T-cell (primary cell): ENCODE measurements at regions not wholly inside any gene's neighbourhood (a gene's known extent, or its start where the extent isn't known, plus 50 kb on each side); places are given as distances from the start of the nearest gene placed in this dataset.

Source experiments
- ATAC-seq, 4 experiments: fragments of 200-7000 bp in 3 of 4; fragments of 150-1000 bp in 1 of 4; cut with Tn5 transposase; replicated peaks in 1 of 4; 1 replicate in 3 of 4; 2 replicates in 1 of 4; pipeline ENCODE4 v1.10.0; 2021; ENCODE audit warnings: moderate library complexity in 3 of 4, mild to moderate bottlenecking in 2 of 4, moderate number of reproducible peaks in 1 of 4
- CTCF ChIA-PET, 2 donors: fragments of 300-600 bp; sonication (Branson Sonifier 250); formaldehyde crosslinking; loops; one replicate each; lab custom pipeline; 2022; ENCODE audit warnings: antibody characterized with exemption in 2 of 2; lab: Charles Lee
- POLR2A ChIA-PET, 2 donors: fragments of 300-600 bp; sonication (Branson Sonifier 250); formaldehyde crosslinking; loops; one replicate each; lab custom pipeline; 2022; ENCODE audit warnings: antibody characterized with exemption in 2 of 2; lab: Charles Lee
- DNase-seq, 35 experiments: peaks; one replicate each; pipeline versions ENCODE4 v3.0.0 to v3.0.0-alpha.2; 2013 to 2023
- H3K27ac ChIP-seq: one replicate; pipeline ENCODE4 v1.5.1; 2013; ENCODE audit warnings: low read length
- H3K27me3 ChIP-seq, 2 experiments: replicated peaks in 1 of 2; 1 replicate in 1 of 2; 2 replicates in 1 of 2; pipeline versions ENCODE4 v1.6.1 to v1.7.0; 2013; ENCODE audit warnings: low read length in 1 of 2, mixed read lengths in 1 of 2; ENCODE audit not compliant: control insufficient read depth in 2 of 2, insufficient read depth in 2 of 2; ENCODE audit errors: extremely low read depth in 1 of 2
- H3K36me3 ChIP-seq, 2 donors: 1 replicate in 1 of 2; 2 replicates in 1 of 2; pipeline versions ENCODE4 v1.6.1 to v1.7.0; 2013; ENCODE audit warnings: low read length in 1 of 2; ENCODE audit not compliant: control insufficient read depth in 2 of 2, insufficient read depth in 1 of 2; ENCODE audit errors: extremely low read depth in 1 of 2
- H3K4me1 ChIP-seq, 2 experiments: 1 replicate in 1 of 2; 2 replicates in 1 of 2; pipeline versions ENCODE4 v1.6.1 to v1.7.0; 2013; ENCODE audit warnings: low read length in 2 of 2, mixed read lengths in 1 of 2; ENCODE audit not compliant: insufficient read depth in 2 of 2, control insufficient read depth in 1 of 2; ENCODE audit errors: extremely low read depth in 1 of 2
- H3K4me3 ChIP-seq, 2 donors: 1 replicate in 1 of 2; 2 replicates in 1 of 2; pipeline versions ENCODE4 v1.5.1 to v1.7.0; 2013; ENCODE audit warnings: mild to moderate bottlenecking in 2 of 2, low read length in 1 of 2, moderate library complexity in 1 of 2; ENCODE audit not compliant: control insufficient read depth in 1 of 2; ENCODE audit errors: extremely low read depth in 1 of 2
- H3K9me3 ChIP-seq: 2 replicates; pipeline ENCODE4 v1.7.0; 2013
- H3K27ac Mint-ChIP-seq, 2 donors: one replicate each; pipeline ENCODE4 v1.8.0; 2020 to 2021; ENCODE audit warnings: mild to moderate bottlenecking in 2 of 2, mixed read lengths in 2 of 2
- H3K27me3 Mint-ChIP-seq, 2 donors: one replicate each; pipeline ENCODE4 v1.8.0; 2021 to 2022; ENCODE audit warnings: mixed read lengths in 2 of 2
- H3K36me3 Mint-ChIP-seq: one replicate; pipeline ENCODE4 v1.8.0; 2021; ENCODE audit warnings: mixed read lengths
- H3K4me1 Mint-ChIP-seq, 3 donors: one replicate each; pipeline ENCODE4 v1.8.0; 2020 to 2022; ENCODE audit warnings: mixed read lengths in 3 of 3, mild to moderate bottlenecking in 1 of 3
- H3K4me3 Mint-ChIP-seq, 3 donors: one replicate each; pipeline ENCODE4 v1.8.0; 2020 to 2022; ENCODE audit warnings: mild to moderate bottlenecking in 3 of 3, mixed read lengths in 3 of 3, moderate library complexity in 3 of 3
- H3K9me3 Mint-ChIP-seq, 3 donors: one replicate each; pipeline ENCODE4 v1.8.0; 2020 to 2022; ENCODE audit warnings: mixed read lengths in 3 of 3
- WGBS: methylation state at CpG from one replicate; pipeline ENCODE4 v1.1.5; 2013; ENCODE audit warnings: missing lambda C conversion rate; ENCODE audit not compliant: insufficient coverage; 5-methylcytosine and 5-hydroxymethylcytosine counted together

- Histone ChIP-seq H3K36me3 (no peaks in the 10 kb centered on the region), H3K27ac (no peak overlapping the region), H3K9me3 (no peaks in the 10 kb centered on the region), H3K27me3 (no peaks in the 10 kb centered on the region), H3K4me3 (no peak overlapping the region), H3K4me1 (no peaks in the 10 kb centered on the region)
- Mint-ChIP-seq H3K36me3 (no peaks in the 10 kb centered on the region), H3K27ac (no peak overlapping the region), H3K4me3 (no peak overlapping the region), H3K27me3 (peaks cover 0 to 4% of the 10 kb centered on the region in 2 donors), H3K9me3 (peaks cover 0 to 4% (median 0%) of the 10 kb centered on the region in 3 donors), H3K4me1 (no peaks in the 10 kb centered on the region)
- CTCF ChIA-PET: no interaction called here
- DNase-seq (no peak), ATAC-seq (no peak)
- POLR2A ChIA-PET: no interaction called here
- no CpG with 5 or more reads among the region's 1 CpG for WGBS
Observed at GRCh38 chr9:22332202-22332601, 114.4 kb upstream of the DMRTA1 start.

GRCh38 chr9:22337261-22337660 lies 109.4 kb upstream of the DMRTA1 start:
- POLR2A ChIA-PET: no interaction called here

GRCh38 chr9:22342491-22343217 lies 104.0 kb upstream of the DMRTA1 start:
- DNase-seq (no peak), ATAC-seq (no peak)
- Histone ChIP-seq H3K36me3 (no peaks in the 10 kb centered on the region), H3K27ac (no peak overlapping the region), H3K9me3 (no peaks in the 10 kb centered on the region), H3K27me3 (no peaks in the 10 kb centered on the region), H3K4me3 (no peak overlapping the region), H3K4me1 (no peaks in the 10 kb centered on the region)
- no peak overlapping the region for H3K27ac Mint-ChIP-seq
- WGBS: no CpG with 5 or more reads among the region's 3 CpGs
- H3K4me3 Mint-ChIP-seq: no peak overlapping the region
- CTCF ChIA-PET: no interaction called here
- no peaks in the 10 kb centered on the region for H3K4me1 Mint-ChIP-seq
- H3K27me3 Mint-ChIP-seq: no peaks in the 10 kb centered on the region
- no peaks in the 10 kb centered on the region for H3K9me3 Mint-ChIP-seq
- no peaks in the 10 kb centered on the region for H3K36me3 Mint-ChIP-seq
- POLR2A ChIA-PET: interaction anchor here in 1 of 2 donors (0.5 kb wide), 1 partner anchor 28 kb away, joined by 3 read pairs; no protein-coding TSS in a partner anchor

More at GRCh38 chr9:22337261-22337660, 109.4 kb upstream of the DMRTA1 start:
- Histone ChIP-seq H3K4me3 (no peak overlapping the region), H3K27me3 (no peaks in the 10 kb centered on the region), H3K36me3 (no peaks in the 10 kb centered on the region), H3K4me1 (no peaks in the 10 kb centered on the region), H3K27ac (no peak overlapping the region), H3K9me3 (no peaks in the 10 kb centered on the region)
- CTCF ChIA-PET: no interaction called here
- peaks cover 0 to 2% of the 10 kb centered on the region in 2 donors for H3K27me3 Mint-ChIP-seq
- H3K36me3 Mint-ChIP-seq: no peaks in the 10 kb centered on the region
- no peak overlapping the region for H3K4me3 Mint-ChIP-seq
- H3K27ac Mint-ChIP-seq: no peak overlapping the region
- no CpG with 5 or more reads among the region's 1 CpG for WGBS
- no peak for DNase-seq
- no peaks in the 10 kb centered on the region for H3K9me3 Mint-ChIP-seq
- no peaks in the 10 kb centered on the region for H3K4me1 Mint-ChIP-seq
- ATAC-seq: no peak

GRCh38 chr9:22343218-22343611 lies 103.4 kb upstream of the DMRTA1 start:
- CTCF ChIA-PET: no interaction called here
- Histone ChIP-seq H3K4me1 (no peaks in the 10 kb centered on the region), H3K27me3 (no peaks in the 10 kb centered on the region), H3K36me3 (no peaks in the 10 kb centered on the region), H3K4me3 (no peak overlapping the region), H3K27ac (no peak overlapping the region), H3K9me3 (no peaks in the 10 kb centered on the region)
- DNase-seq: no peak
- Mint-ChIP-seq H3K27me3 (no peaks in the 10 kb centered on the region), H3K9me3 (no peaks in the 10 kb centered on the region), H3K36me3 (no peaks in the 10 kb centered on the region), H3K4me1 (no peaks in the 10 kb centered on the region), H3K27ac (no peak overlapping the region), H3K4me3 (no peak overlapping the region)
- WGBS: no CpG with 5 or more reads among the region's 1 CpG
- POLR2A ChIA-PET: interaction anchor here in 1 of 2 donors (0.5 kb wide), 1 partner anchor 27 kb away, joined by 3 read pairs; no protein-coding TSS in a partner anchor
- no peak for ATAC-seq

- Mint-ChIP-seq H3K4me3 (no peak overlapping the region), H3K36me3 (no peaks in the 10 kb centered on the region), H3K4me1 (no peaks in the 10 kb centered on the region), H3K9me3 (peaks cover 6 to 19% (median 6%) of the 10 kb centered on the region in 3 donors), H3K27ac (no peak overlapping the region), H3K27me3 (no peaks in the 10 kb centered on the region)
- no peak for DNase-seq
- ATAC-seq: no peak
- WGBS: no CpG with 5 or more reads among the region's 13 CpGs
- Histone ChIP-seq H3K4me1 (no peaks in the 10 kb centered on the region), H3K9me3 (no peaks in the 10 kb centered on the region), H3K36me3 (no peaks in the 10 kb centered on the region), H3K27ac (no peak overlapping the region), H3K4me3 (no peak overlapping the region), H3K27me3 (no peaks in the 10 kb centered on the region)
- CTCF ChIA-PET: no interaction called here
- POLR2A ChIA-PET: no interaction called here
Observed at GRCh38 chr9:22354699-22355384, 91.8 kb upstream of the DMRTA1 start.

GRCh38 chr9:22356985-22357384 lies 89.6 kb upstream of the DMRTA1 start:
- Mint-ChIP-seq H3K27ac (no peak overlapping the region), H3K27me3 (no peaks in the 10 kb centered on the region), H3K4me3 (no peak overlapping the region), H3K36me3 (no peaks in the 10 kb centered on the region), H3K4me1 (no peaks in the 10 kb centered on the region), H3K9me3 (peaks cover 6 to 19% (median 8%) of the 10 kb centered on the region in 3 donors)
- no peak for DNase-seq
- Histone ChIP-seq H3K27ac (no peak overlapping the region), H3K36me3 (no peaks in the 10 kb centered on the region), H3K27me3 (no peaks in the 10 kb centered on the region), H3K4me1 (no peaks in the 10 kb centered on the region), H3K4me3 (no peak overlapping the region), H3K9me3 (no peaks in the 10 kb centered on the region)
- CTCF ChIA-PET: no interaction called here
- POLR2A ChIA-PET: no interaction called here
- ATAC-seq: no peak
- 69% methylated on average over 3 of the region's 5 CpGs for WGBS
